MV-4-11 (cell line): ENCODE measurements at regions not wholly inside any gene's neighbourhood (a gene's known extent, or its start where the extent isn't known, plus 50 kb on each side); places are given as distances from the start of the nearest gene placed in this dataset.

Source experiments
- DNase-seq: peaks from one replicate; lab custom pipeline; 2025; lab: John Stamatoyannopoulos, UW

- DNase-seq: no peak
Observed at GRCh38 chr11:28674433-28675103, 566.4 kb downstream of the METTL15 start.

- no peak for DNase-seq
Observed at GRCh38 chr11:28673691-28674432, 565.7 kb downstream of the METTL15 start.

- no peak for DNase-seq
Observed at GRCh38 chr11:28671274-28671673, 563.1 kb downstream of the METTL15 start.

- no peak for DNase-seq
Observed at GRCh38 chr11:28666632-28667031, 558.4 kb downstream of the METTL15 start.

GRCh38 chr11:28659716-28660348, 551.6 kb downstream of the METTL15 start:
- DNase-seq: no peak

GRCh38 chr11:28657378-28658030, 549.3 kb downstream of the METTL15 start:
- no peak for DNase-seq

GRCh38 chr11:28654191-28654590, 546.0 kb downstream of the METTL15 start:
- no peak for DNase-seq

GRCh38 chr11:28649922-28650321, 541.7 kb downstream of the METTL15 start:
- DNase-seq: no peak

- no peak for DNase-seq
Observed at GRCh38 chr11:28636566-28636965, 528.4 kb downstream of the METTL15 start.

- no peak for DNase-seq
Observed at GRCh38 chr11:28636033-28636432, 527.8 kb downstream of the METTL15 start.

- DNase-seq: no peak
Observed at GRCh38 chr11:28632338-28632737, 524.1 kb downstream of the METTL15 start.

GRCh38 chr11:28631148-28631547, 523.0 kb downstream of the METTL15 start:
- no peak for DNase-seq

GRCh38 chr11:28629235-28629634, 521.0 kb downstream of the METTL15 start:
- no peak for DNase-seq

- DNase-seq: no peak
Observed at GRCh38 chr11:28628412-28628811, 520.2 kb downstream of the METTL15 start.

GRCh38 chr11:28627690-28628255, 519.6 kb downstream of the METTL15 start:
- no peak for DNase-seq

- no peak for DNase-seq
Observed at GRCh38 chr11:28625532-28625931, 517.3 kb downstream of the METTL15 start.

GRCh38 chr11:28621753-28622152, 513.6 kb downstream of the METTL15 start:
- DNase-seq: no peak

- no peak for DNase-seq
Observed at GRCh38 chr11:28619846-28620540, 511.8 kb downstream of the METTL15 start.

- DNase-seq: no peak
Observed at GRCh38 chr11:28618416-28618815, 510.2 kb downstream of the METTL15 start.

- no peak for DNase-seq
Observed at GRCh38 chr11:28616160-28616965, 508.2 kb downstream of the METTL15 start.

GRCh38 chr11:28615542-28615941, 507.4 kb downstream of the METTL15 start:
- DNase-seq: no peak
